Keratinocyte (primary cell): ENCODE measurements at regions not wholly inside any gene's neighbourhood (a gene's known extent, or its start where the extent isn't known, plus 50 kb on each side); places are given as distances from the start of the nearest gene placed in this dataset.

Experiments used
- DNase-seq: peaks from one replicate; pipeline ENCODE4 v3.0.0-alpha.2; 2011; ENCODE audit warnings: low read depth, missing footprints, low spot score
- FAIRE-seq: peaks from 2 replicates; lab custom pipeline; 2011; peaks lifted over from hg19 to GRCh38; lab: Jason Lieb, UNC
- H2AFZ ChIP-seq: 2 replicates; pipeline ENCODE4 v1.6.0; 2012; ENCODE audit warnings: low read length, control low read depth, inconsistent platforms; ENCODE audit not compliant: control insufficient read depth
- H3K27ac ChIP-seq: 2 replicates; pipeline ENCODE4 v1.5.1; 2011; ENCODE audit warnings: low read length; ENCODE audit not compliant: control insufficient read depth, insufficient read depth
- H3K27me3 ChIP-seq: 3 replicates; pipeline ENCODE4 v1.6.0; 2011; ENCODE audit warnings: low read length; ENCODE audit not compliant: control insufficient read depth, insufficient read depth; ENCODE audit errors: extremely low read depth
- H3K36me3 ChIP-seq, 2 experiments: 2 replicates in 1 of 2; 3 replicates in 1 of 2; pipeline ENCODE4 v1.5.1; 2011; ENCODE audit warnings: low read length in 2 of 2, mild to moderate bottlenecking in 1 of 2; ENCODE audit not compliant: control insufficient read depth in 2 of 2, insufficient read depth in 2 of 2; ENCODE audit errors: extremely low read depth in 1 of 2
- H3K4me1 ChIP-seq: 3 replicates; pipeline ENCODE4 v1.5.1; 2011; ENCODE audit warnings: low read length; ENCODE audit not compliant: control insufficient read depth, insufficient read depth; ENCODE audit errors: extremely low read depth
- H3K4me2 ChIP-seq: 3 replicates; pipeline ENCODE4 v1.6.0; 2011; ENCODE audit warnings: low read depth, low read length; ENCODE audit not compliant: control insufficient read depth, insufficient read depth; ENCODE audit errors: extremely low read depth
- H3K4me3 ChIP-seq, 3 experiments: fragments of 200-600 bp in 1 of 3; sonication (generic) in 1 of 3; 2 replicates in 2 of 3; 3 replicates in 1 of 3; pipeline ENCODE4 v1.5.1; 2011 to 2016; ENCODE audit warnings: low read length in 3 of 3, mild to moderate bottlenecking in 3 of 3, control low read depth in 2 of 3, inconsistent platforms in 1 of 3, low read depth in 1 of 3, mixed read lengths in 1 of 3, mixed run types in 1 of 3, moderate library complexity in 1 of 3; ENCODE audit not compliant: control insufficient read depth in 2 of 3, insufficient read depth in 2 of 3; ENCODE audit errors: extremely low read depth in 1 of 3
- H3K79me2 ChIP-seq: 2 replicates; pipeline ENCODE4 v1.6.0; 2012; ENCODE audit warnings: low read length; ENCODE audit not compliant: control insufficient read depth, insufficient read depth
- H3K9ac ChIP-seq: 3 replicates; pipeline ENCODE4 v1.6.0; 2011; ENCODE audit warnings: low read length; ENCODE audit not compliant: control insufficient read depth, insufficient read depth; ENCODE audit errors: extremely low read depth
- H3K9me1 ChIP-seq: 3 replicates; pipeline ENCODE4 v1.6.0; 2011; ENCODE audit warnings: low read length; ENCODE audit not compliant: control insufficient read depth, insufficient read depth; ENCODE audit errors: extremely low read depth
- H3K9me3 ChIP-seq: 2 replicates; pipeline ENCODE4 v1.5.1; 2012; ENCODE audit warnings: low read depth, low read length; ENCODE audit not compliant: control insufficient read depth
- H4K20me1 ChIP-seq: 3 replicates; pipeline ENCODE4 v1.6.0; 2011; ENCODE audit warnings: low read length; ENCODE audit not compliant: control insufficient read depth, insufficient read depth; ENCODE audit errors: extremely low read depth
- CTCF ChIP-seq, 3 experiments: IDR thresholded peaks in 1 of 3; conservative IDR thresholded peaks in 1 of 3; optimal IDR thresholded peaks in 1 of 3; 2 replicates in 2 of 3; 3 replicates in 1 of 3; pipeline versions ENCODE3 to v1.5.1; 2011; ENCODE audit warnings: low read length in 3 of 3, mild to moderate bottlenecking in 3 of 3, moderate library complexity in 2 of 3, control low read depth in 1 of 3, inconsistent platforms in 1 of 3; ENCODE audit not compliant: insufficient read depth in 2 of 3; ENCODE audit errors: extremely low read depth in 1 of 3
- EZH2 ChIP-seq: IDR thresholded peaks from one replicate; pipeline ENCODE4 v1.6.1; 2012; ENCODE audit warnings: inconsistent platforms, mild to moderate bottlenecking, low read length, moderate library complexity
- dilution Hi-C: fragments of 300-500 bp; cut with MboI; formaldehyde crosslinking; loops from one replicate; pipeline ENCODE4 v1.7.0; 2020; ENCODE audit warnings: low sequenced_read_pairs; ENCODE audit not compliant: extremely low pct_ligation_motif_present

DNA sequence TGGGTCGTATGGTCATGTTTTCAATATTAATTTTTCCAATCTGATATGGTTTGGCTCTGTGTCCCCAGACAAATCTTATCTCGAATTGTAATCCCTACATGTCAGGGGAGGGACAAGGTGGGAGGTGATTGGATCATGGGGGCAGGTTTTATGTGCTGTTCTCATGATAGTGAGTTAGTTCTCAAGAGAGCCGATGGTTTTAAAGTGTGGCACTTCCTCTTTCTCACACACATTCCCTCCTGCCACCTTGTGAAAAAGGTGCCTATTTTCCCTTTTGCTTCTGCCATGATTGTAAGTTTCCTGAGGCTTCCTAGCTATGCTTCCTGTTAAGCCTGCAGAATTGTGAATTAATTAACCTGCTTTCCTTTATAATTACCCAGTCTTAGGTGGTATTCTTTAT, 309.1 kb upstream of the GRIN3A start:
- H4K20me1 ChIP-seq = no peaks in the 10 kb centered on the region
- H3K36me3 ChIP-seq = no peaks in the 10 kb centered on the region
- no peaks in the 10 kb centered on the region for H3K9me1 ChIP-seq
- H3K9me3 ChIP-seq = no peaks in the 10 kb centered on the region
- no peak overlapping the region for H2AFZ ChIP-seq
- no peak for DNase-seq
- no peaks in the 10 kb centered on the region for H3K79me2 ChIP-seq
- FAIRE-seq = no peak
- H3K27ac ChIP-seq = no peak overlapping the region
- H3K4me3 ChIP-seq = no peak overlapping the region
- TF ChIP-seq CTCF (optimal IDR thresholded peaks at IDR 0.05 in 1 of 3, IDR thresholded peaks at IDR 0.05 in 1 of 3, conservative IDR thresholded peaks at IDR 0.05 in 1 of 3; ENCODE audit: extremely low read depth in 1 of 3, insufficient read depth in 2 of 3, low read length in 3 of 3) (no peak), EZH2 (no peak)
- no peak overlapping the region for H3K4me2 ChIP-seq
- H3K4me1 ChIP-seq = no peaks in the 10 kb centered on the region
- H3K27me3 ChIP-seq = no peaks in the 10 kb centered on the region
- no peak overlapping the region for H3K9ac ChIP-seq
- dilution Hi-C loops = no loop called here

DNA sequence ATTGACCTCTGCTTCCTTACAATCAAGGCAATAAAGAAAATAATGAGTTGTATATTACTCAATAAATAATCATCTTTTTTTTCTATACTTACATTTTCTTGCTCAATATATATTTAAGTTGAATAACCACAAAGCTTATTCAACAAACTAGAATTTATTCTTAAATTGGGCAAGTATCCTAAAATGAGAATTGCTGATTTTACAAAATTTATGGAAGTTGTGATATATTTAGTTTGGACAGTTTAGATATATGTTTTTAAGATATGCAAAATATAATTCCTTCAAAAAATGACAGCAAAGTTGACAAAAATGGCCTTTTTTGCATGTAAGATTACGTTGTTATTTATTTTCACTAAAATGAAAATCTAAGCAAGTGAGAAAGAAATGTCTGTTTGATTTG, 305.7 kb upstream of the GRIN3A start:
- dilution Hi-C loops = no loop called here
- Histone ChIP-seq H3K79me2 (no peaks in the 10 kb centered on the region), H3K27me3 (no peaks in the 10 kb centered on the region), H3K4me2 (no peak overlapping the region), H3K27ac (no peak overlapping the region), H3K9ac (no peak overlapping the region), H3K4me1 (no peaks in the 10 kb centered on the region), H4K20me1 (no peaks in the 10 kb centered on the region), H3K36me3 (no peaks in the 10 kb centered on the region), H2AFZ (no peak overlapping the region), H3K9me3 (no peaks in the 10 kb centered on the region), H3K4me3 (no peak overlapping the region), H3K9me1 (no peaks in the 10 kb centered on the region)
- FAIRE-seq (no peak), DNase-seq (no peak)
- no peak for TF ChIP-seq CTCF (optimal IDR thresholded peaks at IDR 0.05 in 1 of 3, IDR thresholded peaks at IDR 0.05 in 1 of 3, conservative IDR thresholded peaks at IDR 0.05 in 1 of 3; ENCODE audit: extremely low read depth in 1 of 3, insufficient read depth in 2 of 3, low read length in 3 of 3)
- no peak for TF ChIP-seq EZH2
